ENCODE measurements at regions not wholly inside any gene's neighbourhood (a gene's known extent, or its start where the extent isn't known, plus 50 kb on each side); places are given as distances from the start of the nearest gene placed in this dataset.

DNA sequence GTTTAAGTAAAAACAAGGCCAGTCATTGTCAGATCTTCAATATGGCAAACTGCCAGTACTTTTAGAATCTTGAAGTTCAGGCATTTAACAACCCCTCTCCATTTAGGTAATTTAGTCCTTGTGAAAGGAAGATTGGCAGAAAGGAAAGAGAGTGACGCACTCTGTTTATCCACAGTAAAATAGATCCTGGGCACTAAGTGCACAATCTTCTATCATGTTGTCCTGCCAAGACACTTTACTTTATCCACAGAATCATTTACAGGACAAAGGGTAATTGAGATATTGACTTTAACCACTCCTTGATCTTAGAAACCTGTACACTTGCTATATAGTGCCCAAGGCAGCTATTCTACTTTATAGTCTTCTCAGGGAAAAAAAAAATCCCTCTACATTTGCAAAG is 786.4 kb upstream of the SLITRK1 start:
- TF ChIP-seq, protein P1, sequence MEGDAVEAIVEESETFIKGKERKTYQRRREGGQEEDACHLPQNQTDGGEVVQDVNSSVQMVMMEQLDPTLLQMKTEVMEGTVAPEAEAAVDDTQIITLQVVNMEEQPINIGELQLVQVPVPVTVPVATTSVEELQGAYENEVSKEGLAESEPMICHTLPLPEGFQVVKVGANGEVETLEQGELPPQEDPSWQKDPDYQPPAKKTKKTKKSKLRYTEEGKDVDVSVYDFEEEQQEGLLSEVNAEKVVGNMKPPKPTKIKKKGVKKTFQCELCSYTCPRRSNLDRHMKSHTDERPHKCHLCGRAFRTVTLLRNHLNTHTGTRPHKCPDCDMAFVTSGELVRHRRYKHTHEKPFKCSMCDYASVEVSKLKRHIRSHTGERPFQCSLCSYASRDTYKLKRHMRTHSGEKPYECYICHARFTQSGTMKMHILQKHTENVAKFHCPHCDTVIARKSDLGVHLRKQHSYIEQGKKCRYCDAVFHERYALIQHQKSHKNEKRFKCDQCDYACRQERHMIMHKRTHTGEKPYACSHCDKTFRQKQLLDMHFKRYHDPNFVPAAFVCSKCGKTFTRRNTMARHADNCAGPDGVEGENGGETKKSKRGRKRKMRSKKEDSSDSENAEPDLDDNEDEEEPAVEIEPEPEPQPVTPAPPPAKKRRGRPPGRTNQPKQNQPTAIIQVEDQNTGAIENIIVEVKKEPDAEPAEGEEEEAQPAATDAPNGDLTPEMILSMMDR (conservative IDR thresholded peaks at IDR 0.05; ENCODE audit: low read depth in 2 of 2), result no peak
- TF ChIP-seq, protein P2, sequence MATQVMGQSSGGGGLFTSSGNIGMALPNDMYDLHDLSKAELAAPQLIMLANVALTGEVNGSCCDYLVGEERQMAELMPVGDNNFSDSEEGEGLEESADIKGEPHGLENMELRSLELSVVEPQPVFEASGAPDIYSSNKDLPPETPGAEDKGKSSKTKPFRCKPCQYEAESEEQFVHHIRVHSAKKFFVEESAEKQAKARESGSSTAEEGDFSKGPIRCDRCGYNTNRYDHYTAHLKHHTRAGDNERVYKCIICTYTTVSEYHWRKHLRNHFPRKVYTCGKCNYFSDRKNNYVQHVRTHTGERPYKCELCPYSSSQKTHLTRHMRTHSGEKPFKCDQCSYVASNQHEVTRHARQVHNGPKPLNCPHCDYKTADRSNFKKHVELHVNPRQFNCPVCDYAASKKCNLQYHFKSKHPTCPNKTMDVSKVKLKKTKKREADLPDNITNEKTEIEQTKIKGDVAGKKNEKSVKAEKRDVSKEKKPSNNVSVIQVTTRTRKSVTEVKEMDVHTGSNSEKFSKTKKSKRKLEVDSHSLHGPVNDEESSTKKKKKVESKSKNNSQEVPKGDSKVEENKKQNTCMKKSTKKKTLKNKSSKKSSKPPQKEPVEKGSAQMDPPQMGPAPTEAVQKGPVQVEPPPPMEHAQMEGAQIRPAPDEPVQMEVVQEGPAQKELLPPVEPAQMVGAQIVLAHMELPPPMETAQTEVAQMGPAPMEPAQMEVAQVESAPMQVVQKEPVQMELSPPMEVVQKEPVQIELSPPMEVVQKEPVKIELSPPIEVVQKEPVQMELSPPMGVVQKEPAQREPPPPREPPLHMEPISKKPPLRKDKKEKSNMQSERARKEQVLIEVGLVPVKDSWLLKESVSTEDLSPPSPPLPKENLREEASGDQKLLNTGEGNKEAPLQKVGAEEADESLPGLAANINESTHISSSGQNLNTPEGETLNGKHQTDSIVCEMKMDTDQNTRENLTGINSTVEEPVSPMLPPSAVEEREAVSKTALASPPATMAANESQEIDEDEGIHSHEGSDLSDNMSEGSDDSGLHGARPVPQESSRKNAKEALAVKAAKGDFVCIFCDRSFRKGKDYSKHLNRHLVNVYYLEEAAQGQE (IDR thresholded peaks at IDR 0.05; ENCODE audit: unreplicated experiment), result no peak
